ENCODE measurements at regions not wholly inside any gene's neighbourhood (a gene's known extent, or its start where the extent isn't known, plus 50 kb on each side); places are given as distances from the start of the nearest gene placed in this dataset.

DNA sequence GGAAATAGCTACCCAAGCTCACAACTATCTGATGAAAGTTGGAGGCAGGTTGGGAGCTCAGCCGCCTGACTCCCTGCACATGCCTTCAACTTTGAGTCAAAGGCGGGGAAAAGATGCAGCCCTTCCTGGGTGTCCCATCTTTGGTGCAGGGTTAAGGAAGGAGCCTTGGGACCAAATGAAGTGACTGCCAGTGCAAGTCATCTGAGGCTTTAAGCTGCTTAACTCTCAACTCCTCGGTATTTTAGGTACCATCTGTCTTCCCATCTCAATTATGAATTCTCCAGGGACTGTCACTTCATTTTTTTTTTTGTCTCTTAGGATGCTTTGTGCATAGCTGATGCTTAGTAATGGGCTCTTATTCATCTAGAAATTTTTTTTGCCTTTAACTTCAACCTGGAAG, 408.8 kb upstream of the C2CD4B start:
- DNase-seq (ENCODE audit: low spot score) = no peak

DNA sequence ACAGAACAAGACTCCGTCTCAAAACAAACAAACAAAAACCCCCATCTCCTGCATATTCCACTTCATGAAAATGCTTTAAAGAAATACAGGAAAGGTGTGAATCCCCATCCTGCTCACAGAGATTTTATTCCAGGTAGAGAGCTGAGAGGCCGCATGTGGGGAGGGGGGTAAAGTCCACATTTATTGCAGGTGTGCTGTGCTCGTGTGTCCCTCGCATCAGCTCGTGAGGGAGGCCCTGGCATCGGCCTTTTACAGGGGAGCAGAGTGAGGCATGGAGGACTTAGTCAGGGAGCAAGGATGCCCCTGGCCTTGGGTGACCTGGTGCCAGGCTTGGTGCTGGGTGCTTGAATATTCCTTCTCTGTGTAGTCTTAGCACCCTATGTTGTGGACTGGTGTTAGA, 413.5 kb upstream of the C2CD4B start:
- DNase-seq (ENCODE audit: low spot score) = no peak

DNA sequence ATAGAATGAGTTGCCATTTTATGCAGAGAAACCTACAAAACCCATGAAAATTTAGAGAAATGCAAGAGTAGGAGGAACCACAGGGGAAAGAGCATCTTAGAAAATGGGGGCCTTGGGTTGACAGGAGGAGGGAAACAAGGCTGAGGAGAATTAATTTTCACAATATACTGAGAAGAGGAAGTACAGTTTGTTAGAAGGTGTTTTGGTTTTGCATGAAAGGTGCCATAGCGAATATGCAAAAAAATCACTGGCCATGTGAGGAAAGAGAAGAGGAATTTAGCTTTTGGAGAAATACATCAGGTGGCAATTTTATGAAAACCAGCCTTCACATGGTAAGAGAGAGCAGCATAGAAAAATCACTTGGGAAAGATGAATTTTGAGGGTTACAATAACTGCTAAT, 413.9 kb upstream of the C2CD4B start:
- no peak for DNase-seq (ENCODE audit: low spot score)

DNA sequence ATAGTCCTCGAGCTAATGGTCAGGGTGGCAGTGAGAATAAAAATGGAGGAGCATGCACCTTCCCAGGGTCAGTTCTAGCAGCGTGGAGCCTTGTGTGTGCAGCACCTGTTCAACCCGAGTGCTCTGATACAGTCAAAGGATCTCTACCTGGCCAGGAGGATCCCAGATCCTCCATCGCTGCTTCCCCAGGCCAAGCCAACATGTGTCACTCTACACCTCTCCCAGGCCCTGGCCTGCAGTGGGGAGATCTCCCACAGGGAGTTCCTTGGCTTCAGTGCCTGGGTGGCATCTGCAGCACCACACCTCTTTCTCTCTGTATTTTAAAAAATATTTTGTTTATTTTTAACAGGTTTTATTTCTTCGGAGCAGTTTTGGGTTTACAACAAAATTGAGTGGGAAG, 414.8 kb upstream of the C2CD4B start:
- DNase-seq (ENCODE audit: low spot score) = no peak

DNA sequence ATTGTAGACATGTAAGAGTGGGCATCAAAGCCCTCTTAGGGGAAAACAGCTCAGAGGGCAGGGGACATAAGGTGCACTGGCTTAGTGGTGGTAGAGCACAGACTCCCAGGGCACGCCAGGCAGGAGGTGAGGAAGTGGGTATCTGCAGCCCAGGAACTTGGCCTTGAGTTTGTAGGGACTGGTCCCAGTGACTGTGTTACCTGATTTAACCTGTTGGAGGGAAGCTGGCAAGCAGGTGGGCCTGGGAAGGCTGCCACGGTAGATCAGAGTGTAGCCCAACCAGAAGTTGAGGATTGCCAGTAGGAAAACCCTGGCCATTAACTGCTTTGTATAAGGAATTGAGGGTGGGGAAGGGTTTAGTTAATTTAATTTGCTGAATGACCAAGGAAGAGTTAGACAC, 417.5 kb upstream of the C2CD4B start:
- DNase-seq (ENCODE audit: low spot score) = no peak

DNA sequence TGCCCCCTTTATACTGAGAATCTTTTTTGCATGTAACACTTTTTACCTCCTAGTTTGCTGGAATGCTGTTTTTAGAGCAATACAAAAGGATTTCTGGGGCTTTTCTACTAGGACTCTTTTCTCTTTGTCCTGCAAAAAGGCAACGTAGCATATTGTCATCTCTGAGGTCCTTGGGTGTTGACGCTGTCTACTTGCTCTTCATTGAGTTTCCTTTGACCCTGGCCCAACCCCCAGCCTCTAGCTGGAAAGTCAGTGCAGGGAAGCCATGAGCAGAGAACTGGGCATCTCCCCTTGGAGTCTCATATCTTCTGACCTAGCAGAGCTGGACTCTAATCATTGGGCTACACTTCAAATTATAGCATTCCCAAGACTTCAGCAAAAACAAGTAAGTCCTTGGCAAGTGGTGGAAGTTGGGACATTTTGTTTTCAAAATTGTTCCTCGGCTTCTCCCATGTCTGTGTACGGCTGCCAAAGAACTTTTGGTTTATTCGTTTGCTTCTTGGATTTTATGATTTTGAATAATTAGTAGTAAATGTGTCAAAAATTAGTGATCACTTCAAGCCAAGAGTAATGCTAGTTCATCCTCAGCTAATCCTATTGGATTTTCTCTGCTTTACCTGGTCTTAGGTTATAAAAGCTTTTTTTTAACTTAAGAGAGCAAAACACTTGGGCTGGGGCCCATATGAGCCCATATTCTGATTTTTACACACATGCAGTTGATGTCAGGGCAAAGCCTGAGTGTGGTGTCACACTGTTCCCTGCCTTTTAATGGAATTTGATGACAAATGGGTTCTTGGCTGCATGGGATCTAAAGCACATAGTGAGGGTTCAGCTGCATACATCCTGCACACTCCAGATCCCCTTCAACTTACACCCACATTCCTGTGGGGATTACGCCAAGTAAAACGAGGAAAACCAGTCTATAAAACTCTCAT, 419.5 kb upstream of the C2CD4B start:
- DNase-seq (ENCODE audit: low spot score) = no peak

DNA sequence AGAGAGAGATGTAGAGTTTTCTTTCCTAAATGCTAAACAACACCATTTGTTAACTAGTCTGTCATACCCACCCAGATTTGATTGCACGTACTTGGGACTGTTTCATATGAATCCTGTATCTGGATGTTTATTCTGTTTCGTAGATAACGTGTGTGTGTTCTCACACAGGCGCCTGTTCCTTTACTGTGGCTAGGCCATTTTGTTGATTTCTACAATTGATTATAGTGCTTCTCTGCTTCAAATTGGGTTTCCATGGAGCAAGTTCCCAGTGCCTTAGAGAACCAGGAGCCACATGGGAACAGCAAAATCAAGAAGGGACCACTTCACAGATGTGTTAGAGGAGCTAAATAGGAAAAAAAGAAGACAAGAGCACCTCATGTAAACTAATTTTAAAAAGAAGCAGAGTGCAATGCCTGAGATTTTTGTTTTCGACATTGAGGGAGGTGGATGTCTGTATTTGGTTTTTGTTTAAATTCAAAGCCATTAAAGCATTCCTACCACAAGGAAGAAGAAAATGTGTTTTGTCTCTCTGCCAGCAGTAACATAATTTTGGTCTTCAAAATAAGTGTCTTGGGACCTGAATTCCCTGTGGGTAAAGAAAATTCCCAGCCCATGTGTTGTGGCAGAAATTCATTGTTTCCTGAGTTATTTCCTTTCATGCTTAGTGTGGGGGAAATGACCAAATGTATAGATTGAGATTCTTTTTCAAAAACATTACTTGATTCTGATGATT, 424.0 kb upstream of the C2CD4B start:
- peak; percentile 58 for DNase-seq (ENCODE audit: low spot score)

DNA sequence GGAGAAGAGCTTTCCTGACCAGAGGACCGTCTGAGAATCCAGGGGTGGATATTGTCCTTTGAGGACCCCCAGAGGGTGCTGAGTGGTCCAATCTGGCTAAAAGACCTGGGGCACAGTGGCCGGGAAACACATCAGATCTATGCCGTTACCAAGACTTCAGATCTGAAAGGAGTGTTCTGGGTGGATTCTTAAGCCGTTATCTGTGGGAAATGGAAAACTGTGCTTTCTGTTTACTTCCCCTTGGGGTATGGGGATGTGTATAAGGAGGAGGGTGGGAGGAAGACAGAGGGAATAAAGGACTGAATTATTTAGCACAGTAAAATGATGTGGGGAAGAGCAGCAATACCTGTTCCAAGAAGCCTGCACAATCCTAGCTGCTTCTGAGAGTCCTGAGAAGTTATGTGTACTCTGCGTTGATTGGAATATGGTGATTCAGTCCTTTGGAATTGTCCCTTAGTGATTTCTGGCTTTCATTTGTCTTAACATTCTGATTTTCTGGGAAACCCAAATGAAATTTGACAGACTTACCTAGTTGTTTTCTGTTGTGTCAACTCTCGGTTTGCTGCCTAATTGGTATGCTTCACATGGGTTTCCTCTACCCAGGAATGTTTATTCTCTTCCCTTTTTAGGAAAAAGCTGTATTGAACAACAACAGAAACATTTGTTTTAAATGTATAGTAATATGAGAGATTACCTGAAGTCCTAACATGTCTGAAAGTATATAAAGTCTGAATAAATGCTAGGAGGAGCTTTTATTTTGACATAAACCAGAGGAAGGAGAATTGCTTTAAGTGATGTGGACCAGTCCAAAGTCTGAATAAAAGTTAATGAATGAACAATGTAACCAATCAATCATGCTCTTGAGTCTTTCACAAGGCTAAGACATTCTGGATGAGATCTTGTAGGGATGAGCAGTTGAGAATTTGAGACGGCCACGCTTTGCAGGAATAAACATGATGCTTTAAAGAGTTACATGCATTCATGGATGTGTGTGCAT, 427.1 kb upstream of the C2CD4B start:
- DNase-seq (ENCODE audit: low spot score) = no peak

DNA sequence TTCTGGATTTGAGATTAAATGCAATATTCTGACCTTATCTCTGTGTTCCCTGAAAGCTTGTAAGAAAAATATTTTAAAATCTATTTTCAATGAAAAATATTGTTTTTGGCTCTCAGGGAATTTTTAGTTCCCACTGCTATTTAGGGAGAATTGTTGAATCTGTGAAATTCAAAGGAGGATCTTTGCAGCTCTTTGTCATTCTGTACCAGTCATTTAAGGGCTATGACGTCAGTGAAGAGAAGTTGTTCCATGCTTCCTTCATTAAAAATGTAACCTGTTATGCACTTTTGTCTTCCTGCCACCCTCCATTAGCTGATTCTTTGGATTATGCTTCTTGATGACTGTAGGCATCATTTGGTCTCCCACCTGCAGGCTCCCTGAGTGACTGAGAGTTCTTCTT, 427.8 kb upstream of the C2CD4B start:
- no peak for DNase-seq (ENCODE audit: low spot score)

DNA sequence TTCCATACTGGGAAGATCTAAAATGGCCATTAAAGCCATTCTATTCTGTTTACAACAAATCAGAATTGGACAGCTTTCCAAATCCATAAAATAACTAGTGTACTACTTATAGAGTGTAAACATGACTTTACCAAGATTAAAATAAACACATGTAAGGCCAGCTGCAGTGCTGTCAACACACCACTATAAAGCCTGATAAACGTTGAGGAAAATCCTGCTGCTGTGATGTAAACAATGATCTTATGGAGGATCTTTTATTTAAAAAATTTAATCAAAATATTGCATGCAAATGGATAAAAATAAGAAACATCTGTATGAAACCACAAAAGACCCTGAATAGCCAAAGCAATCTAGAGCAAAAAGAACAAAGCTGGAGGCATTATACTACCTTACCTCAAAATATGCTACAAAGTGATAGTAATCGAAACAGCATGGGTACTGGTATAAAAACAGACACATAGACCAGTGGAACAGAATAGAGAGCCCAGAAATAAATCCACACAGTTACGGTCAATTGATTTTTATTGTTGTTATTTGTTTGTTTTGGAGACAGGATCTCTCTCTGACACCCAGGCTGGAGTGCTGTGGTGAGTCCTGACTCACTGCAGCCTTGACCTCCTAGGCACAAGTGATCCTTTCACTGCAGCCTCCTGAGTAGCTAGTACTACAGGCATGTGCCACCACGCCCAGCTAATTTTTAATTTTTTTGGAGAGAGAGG, 428.8 kb upstream of the C2CD4B start:
- DNase-seq (ENCODE audit: low spot score) = no peak

DNA sequence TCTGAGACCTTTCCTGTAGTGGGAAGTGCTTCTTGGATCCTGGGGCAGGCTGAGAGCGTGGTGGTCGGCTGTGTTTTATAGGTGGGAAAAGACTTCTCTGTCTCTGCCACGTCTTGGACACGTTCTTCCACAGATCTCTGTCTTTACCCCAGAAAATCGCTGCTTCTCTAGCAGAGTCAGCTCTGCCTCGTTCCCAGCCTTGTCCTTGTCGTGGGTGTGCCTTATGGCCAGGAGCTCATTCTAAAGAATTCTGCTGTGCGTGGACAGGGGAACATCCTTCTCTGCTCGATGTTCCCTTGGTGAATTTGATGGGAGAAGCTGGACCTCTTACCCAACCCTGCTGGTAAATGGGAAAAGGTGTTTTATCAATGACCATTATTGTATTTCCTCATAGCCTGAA, 433.1 kb upstream of the C2CD4B start:
- DNase-seq (ENCODE audit: low spot score) = no peak

DNA sequence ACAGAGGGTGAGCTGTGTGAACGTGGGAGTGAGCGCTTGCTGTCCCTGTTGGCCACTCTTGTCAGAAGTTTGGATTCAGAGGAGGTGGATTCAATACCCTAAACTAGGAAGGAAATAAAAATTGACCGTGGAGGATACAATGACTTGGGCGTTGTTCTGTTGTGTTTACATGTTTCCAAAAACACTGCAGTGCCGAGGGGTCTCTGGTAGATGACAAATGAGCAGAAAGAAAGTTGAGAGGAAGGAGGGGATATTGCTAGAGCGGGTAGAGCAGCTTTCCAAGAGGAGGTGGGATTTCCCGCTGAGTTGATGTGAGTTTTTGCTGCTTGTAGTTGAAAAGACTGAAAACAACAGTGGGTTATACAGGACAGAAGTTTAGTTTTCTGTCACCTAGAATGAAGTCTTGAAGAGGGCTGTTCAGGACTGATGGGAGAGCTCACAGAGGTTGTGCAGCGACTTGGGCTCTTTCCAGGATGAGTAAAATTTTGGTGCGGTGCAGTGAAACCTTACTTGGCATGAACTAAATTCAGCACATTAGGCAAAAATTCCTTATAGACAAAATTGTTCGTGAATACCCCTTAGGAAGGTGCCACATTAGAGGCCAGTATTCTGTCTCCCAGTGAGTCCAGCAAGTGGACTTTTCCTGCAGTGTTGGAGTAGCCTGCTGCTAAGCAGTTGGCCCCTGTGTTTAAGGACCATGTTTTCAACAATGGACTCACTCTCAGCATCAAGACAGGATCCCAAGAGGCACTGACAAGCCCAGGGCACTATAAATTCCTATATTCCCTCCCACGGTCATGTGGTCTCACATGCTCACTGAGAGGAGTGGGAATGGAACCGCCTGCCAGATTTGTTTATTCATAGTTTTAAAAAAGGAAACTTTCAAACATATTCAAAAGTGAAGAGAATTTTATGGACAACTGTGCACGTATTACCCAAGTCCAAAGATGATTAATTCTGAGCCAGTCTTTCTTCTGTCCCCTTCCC, 435.0 kb upstream of the C2CD4B start:
- DNase-seq (ENCODE audit: low spot score) = no peak

DNA sequence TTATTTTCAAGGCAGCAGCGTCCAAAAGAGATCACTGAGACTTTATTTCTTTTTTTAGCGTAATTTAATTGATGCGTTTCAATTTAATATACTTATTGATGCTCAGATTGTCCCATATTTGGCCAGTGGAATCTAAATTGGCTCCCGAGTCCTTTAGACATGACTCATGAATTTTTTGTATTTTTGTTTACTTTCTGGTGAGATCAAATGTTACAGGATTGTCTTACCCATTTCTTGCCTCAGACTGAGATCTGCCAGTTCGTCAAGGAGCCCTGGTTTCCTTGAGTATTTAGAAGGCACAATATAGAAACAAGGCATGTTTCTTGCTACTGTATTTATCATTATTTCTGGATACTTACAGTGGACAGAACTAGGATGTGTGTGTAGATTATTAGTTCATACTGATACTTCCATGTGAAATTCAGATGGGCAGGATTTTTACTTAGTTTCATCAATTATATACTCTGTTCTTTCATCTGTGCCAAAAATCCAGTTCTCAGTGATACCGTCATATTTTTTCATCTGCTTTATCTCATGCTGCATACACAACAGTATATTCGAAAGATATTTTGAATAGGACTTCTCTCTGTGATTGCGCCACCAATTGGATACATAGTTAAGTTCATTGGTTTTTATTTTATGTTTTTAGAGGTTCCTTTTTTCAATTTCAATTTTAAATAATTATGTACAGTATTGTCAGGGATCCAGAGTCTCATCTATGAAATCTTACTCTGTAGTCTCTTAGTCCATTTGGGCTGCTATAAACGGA, 436.9 kb upstream of the C2CD4B start:
- DNase-seq (ENCODE audit: low spot score) = no peak

DNA sequence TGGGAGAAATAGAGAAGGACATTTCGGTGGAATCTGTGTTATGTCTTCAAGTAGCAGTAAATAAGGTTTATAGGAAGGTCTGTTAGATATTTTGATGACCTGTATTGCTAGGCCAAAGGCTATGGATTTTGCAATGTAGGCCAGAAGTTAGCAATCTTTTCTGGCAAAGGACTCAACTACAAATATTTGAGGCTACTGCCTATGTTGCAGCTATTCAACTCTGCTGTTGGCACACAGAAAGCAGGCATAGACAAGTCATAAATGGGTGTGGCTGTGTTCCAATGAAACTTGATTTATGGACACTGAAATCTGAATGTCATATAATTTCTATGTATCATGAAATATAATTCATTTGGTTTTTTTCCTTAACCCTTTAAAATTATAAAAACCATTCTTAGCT, 438.7 kb upstream of the C2CD4B start:
- DNase-seq (ENCODE audit: low spot score) = no peak

DNA sequence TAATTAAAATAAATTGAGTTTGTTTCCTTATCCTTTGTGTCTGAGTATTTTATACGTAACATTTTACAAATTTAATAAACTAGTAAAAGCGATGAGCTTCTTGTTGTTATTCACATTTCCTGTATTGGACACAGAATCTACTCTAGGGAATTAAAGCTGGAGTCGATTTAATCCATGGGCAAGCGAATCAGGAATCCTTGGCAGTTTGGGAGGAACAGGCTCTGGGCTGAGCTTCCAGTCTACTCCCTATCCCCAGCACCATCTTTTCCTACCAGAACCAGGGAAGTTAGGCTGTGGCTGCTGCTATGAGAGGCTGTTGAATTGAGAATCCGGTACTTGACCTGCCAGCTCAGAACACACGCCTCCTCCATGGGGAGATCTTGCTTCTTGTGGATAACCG, 437.3 kb upstream of the TPM1 start:
- no peak for DNase-seq (ENCODE audit: low spot score)

DNA sequence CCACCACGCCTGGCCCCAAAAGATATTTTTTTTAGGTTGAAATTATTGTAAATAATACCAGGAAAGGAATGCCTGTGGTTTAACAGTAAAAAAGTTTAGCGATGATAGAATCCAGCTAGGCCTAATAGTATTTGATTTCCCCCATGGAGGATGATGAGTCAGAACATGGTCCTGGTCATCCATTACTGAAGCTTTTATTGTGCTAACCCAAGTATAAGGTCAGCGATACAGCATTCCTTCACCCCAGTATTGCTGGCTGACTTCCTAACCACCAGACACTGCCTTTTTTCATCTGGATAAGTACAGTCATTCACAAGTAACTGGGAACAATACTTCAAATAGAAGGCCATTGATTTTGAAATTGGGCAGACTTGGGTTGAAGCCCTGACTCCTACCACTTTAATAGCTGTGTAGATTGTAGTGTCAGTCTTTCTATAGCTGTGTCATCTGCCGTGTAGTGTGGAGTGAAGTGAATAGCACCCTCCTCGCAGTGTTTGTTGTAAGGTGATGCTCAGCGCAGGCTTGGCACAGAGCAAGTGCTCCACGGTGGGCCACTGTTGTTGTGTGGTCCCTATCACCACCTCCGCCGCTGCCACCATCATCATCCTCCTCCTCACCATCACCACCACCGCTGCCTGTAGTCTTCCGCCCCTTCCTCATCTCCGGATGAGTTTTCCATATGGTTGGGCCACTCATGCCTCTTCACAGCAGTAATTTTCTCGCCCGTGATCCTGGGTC, 436.0 kb upstream of the TPM1 start:
- no peak for DNase-seq (ENCODE audit: low spot score)

DNA sequence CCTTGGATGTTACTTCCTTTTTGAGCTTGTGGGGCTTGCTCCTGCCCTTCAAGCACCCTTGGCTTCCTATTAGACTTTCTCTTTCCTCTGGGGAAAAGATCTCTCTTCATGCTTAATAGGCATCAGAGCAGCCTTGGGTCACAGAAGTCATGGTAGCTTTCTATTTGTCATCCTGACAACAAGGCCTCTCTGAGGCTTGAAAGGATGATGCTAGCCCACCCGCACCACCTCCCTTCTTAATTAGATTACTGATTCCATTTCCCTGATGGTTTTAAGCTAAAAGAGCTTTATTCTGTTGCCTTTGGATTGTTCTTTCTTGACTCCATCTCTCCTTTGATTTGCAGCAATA, 435.5 kb upstream of the TPM1 start:
- DNase-seq (ENCODE audit: low spot score) = no peak

DNA sequence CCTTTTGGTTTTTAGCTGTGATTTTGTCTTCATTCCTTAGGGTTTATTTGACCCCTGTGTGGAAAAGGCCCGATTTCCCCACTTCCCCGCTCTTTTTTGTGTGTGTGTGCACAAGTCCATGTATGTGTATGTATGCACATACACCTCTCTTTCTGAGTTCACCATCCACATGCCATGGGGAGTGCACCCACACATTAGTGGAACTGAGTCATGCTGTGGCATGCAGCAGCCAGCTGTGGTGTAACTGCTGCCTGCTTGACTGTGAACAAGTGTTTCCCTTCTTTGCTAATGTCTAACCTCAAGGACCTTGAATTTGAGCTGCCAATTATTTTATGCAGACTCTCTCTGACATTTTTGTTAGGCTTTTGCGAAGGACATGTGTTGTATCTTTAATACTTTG, 434.9 kb upstream of the TPM1 start:
- DNase-seq (ENCODE audit: low spot score) = no peak

DNA sequence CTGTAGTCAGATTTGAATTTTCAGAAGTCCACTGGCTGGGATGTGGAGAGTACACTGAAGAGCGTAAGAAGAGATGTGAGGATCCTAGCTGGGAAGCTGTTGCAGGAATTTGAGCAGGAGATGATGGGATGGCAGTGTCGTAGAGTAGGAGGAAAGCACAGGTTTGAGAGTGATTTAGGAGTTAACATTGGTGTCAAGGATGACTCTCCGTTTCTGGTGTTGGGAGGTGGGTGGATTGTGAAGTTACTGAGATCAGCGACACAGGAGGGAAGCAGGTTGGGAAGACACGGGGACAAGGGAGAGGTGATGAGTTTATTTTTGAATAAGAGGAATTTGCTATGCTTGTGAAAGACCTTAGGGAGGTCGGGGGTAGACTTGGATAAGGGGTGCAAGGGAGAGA, 434.2 kb upstream of the TPM1 start:
- no peak for DNase-seq (ENCODE audit: low spot score)
